ENCODE measurements at regions not wholly inside any gene's neighbourhood (a gene's known extent, or its start where the extent isn't known, plus 50 kb on each side); places are given as distances from the start of the nearest gene placed in this dataset.

DNA sequence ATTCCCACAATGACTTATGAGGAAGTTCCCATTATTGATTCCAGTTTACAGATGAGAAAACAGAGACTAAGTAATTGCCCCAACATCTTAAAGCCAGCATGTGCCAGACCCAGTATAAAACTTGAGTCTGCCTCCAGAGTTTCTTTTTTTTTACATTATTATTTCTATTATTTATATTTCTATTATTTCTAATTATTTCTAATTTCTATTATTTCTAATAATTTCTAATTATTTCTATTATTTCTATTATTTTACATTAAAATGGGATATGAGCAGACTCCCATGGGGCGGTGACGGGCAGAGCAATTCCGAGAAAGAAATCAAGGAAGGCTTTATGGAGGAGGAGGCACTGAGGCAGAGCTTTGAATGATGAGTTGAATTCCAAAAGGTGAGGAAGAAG, 54.4 kb upstream of the BDKRB2 start:
- H3K9me3 ChIP-seq (replicated peaks; ENCODE audit: control insufficient read depth, insufficient read depth, low read length), result no peaks in the 10 kb centered on the region
- H3K9ac ChIP-seq (ENCODE audit: control insufficient read depth, insufficient read depth, low read length), result no peak overlapping the region
- no peaks in the 10 kb centered on the region for H3K4me1 ChIP-seq (ENCODE audit: control insufficient read depth, insufficient read depth, low read length)
- H3K4me2 ChIP-seq (ENCODE audit: control insufficient read depth, insufficient read depth), result no peak overlapping the region
- 83% methylated on average over 3 of the region's 3 CpGs for WGBS (ENCODE audit: insufficient coverage, insufficient replicate concordance, low lambda C conversion rate, missing lambda C conversion rate)
- ChIA-PET RAD21 (ENCODE audit: unreplicated experiment) (no interaction called here), POLR2A (no interaction called here), SMC1A (ENCODE audit: uncharacterized antibody, unreplicated experiment) (no interaction called here), CTCF (no interaction called here)
- in situ Hi-C loops (cut with MboI), result no loop called here
- H4K20me1 ChIP-seq (ENCODE audit: control insufficient read depth, insufficient read depth), result no peaks in the 10 kb centered on the region
- H3K27me3 ChIP-seq (replicated peaks in 1 of 2; ENCODE audit: control insufficient read depth in 2 of 2, insufficient read depth in 2 of 2, low read length in 1 of 2), result no peaks in the 10 kb centered on the region; a peak in 1 of 4 replicates
- no peak overlapping the region for H2AFZ ChIP-seq (ENCODE audit: control insufficient read depth, low read depth, low read length)
- H3K4me3 ChIP-seq, result no peak overlapping the region
- no TSS peak for BruUV-seq (replicated peaks)
- no peak overlapping the region for H3K27ac ChIP-seq (ENCODE audit: control insufficient read depth, insufficient read depth)
- intact Hi-C loops (cut with micrococcal nuclease; ENCODE audit: unreplicated experiment), result no loop called here
- TF ChIP-seq KLF5 (IDR thresholded peaks at IDR 0.05; ENCODE audit: partially characterized antibody), result no peak
- no peak for TF ChIP-seq SMC3 (IDR thresholded peaks at IDR 0.05; ENCODE audit: borderline replicate concordance, low read length)
- TF ChIP-seq, protein P1, sequence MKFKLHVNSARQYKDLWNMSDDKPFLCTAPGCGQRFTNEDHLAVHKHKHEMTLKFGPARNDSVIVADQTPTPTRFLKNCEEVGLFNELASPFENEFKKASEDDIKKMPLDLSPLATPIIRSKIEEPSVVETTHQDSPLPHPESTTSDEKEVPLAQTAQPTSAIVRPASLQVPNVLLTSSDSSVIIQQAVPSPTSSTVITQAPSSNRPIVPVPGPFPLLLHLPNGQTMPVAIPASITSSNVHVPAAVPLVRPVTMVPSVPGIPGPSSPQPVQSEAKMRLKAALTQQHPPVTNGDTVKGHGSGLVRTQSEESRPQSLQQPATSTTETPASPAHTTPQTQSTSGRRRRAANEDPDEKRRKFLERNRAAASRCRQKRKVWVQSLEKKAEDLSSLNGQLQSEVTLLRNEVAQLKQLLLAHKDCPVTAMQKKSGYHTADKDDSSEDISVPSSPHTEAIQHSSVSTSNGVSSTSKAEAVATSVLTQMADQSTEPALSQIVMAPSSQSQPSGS (IDR thresholded peaks at IDR 0.05; ENCODE audit: low read length), result no peak
- no peak for TF ChIP-seq FOXK2 (IDR thresholded peaks at IDR 0.05)
- TF ChIP-seq SMAD5 (IDR thresholded peaks at IDR 0.05; ENCODE audit: low read depth), result no peak
- TF ChIP-seq STAT1 (conservative IDR thresholded peaks at IDR 0.05), result no peak
- TF ChIP-seq, protein P2, sequence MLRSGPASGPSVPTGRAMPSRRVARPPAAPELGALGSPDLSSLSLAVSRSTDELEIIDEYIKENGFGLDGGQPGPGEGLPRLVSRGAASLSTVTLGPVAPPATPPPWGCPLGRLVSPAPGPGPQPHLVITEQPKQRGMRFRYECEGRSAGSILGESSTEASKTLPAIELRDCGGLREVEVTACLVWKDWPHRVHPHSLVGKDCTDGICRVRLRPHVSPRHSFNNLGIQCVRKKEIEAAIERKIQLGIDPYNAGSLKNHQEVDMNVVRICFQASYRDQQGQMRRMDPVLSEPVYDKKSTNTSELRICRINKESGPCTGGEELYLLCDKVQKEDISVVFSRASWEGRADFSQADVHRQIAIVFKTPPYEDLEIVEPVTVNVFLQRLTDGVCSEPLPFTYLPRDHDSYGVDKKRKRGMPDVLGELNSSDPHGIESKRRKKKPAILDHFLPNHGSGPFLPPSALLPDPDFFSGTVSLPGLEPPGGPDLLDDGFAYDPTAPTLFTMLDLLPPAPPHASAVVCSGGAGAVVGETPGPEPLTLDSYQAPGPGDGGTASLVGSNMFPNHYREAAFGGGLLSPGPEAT (IDR thresholded peaks at IDR 0.05; ENCODE audit: low read depth), result no peak
- no peak for TF ChIP-seq RB1 (IDR thresholded peaks at IDR 0.05; ENCODE audit: borderline replicate concordance)
- no peak for TF ChIP-seq CREM (IDR thresholded peaks at IDR 0.05; ENCODE audit: low read depth)
- TF ChIP-seq, protein P3, sequence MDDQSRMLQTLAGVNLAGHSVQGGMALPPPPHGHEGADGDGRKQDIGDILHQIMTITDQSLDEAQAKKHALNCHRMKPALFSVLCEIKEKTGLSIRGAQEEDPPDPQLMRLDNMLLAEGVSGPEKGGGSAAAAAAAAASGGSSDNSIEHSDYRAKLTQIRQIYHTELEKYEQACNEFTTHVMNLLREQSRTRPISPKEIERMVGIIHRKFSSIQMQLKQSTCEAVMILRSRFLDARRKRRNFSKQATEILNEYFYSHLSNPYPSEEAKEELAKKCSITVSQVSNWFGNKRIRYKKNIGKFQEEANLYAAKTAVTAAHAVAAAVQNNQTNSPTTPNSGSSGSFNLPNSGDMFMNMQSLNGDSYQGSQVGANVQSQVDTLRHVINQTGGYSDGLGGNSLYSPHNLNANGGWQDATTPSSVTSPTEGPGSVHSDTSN (IDR thresholded peaks at IDR 0.05; ENCODE audit: insufficient replicate concordance, low read depth, low read length), result no peak
- no peak for DNase-seq (ENCODE audit: low read depth, low spot score)
- no peaks in the 10 kb centered on the region for H3K79me2 ChIP-seq (ENCODE audit: control insufficient read depth, insufficient read depth, low read length)
- FAIRE-seq, result no peak
- no peaks in the 10 kb centered on the region for H3K36me3 ChIP-seq (ENCODE audit: control insufficient read depth in 2 of 2, insufficient read depth in 2 of 2, low read length in 1 of 2)
- ATAC-seq, result no peak
